ENCODE measurements at regions not wholly inside any gene's neighbourhood (a gene's known extent, or its start where the extent isn't known, plus 50 kb on each side); places are given as distances from the start of the nearest gene placed in this dataset.

DNA sequence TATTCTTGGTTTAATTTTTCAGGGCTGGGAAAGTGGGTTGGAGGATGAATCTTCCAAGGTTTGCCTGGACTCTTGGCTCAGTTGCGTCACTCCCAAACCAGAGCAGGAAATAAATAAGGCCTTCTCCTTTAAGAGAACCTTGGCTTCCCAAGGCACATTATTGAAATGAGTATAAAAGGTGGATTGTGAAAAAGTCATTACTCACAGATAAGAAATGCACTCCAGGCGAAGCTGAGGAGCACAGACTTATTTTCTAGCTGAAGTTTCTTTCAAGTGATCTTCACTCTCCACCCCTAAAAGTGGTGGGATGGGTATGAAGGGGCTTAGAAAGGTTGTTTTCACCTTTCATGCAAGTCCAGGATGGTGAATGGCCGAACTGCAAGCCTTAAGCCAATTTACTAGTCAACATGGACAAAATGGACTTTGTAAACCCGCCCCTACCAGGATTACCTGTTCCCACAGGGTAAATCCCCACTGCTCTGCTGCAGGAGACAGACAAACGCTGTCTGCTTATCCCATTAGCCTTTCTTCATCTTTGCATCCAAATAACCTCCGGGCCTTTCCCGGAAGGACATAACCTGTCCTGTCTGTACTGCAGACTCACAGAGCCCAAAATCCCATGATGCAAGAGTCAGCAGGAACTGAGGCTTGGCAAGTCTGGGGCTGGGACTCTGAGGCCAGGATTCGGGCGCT is 207.6 kb downstream of the BCL11B start:
- Histone ChIP-seq H3K27me3 (ENCODE audit: control insufficient read depth, insufficient read depth, low read length) (no peaks in the 10 kb centered on the region), H3K9me3 (ENCODE audit: control insufficient read depth, insufficient read depth, low read length) (no peaks in the 10 kb centered on the region), H3K4me3 (ENCODE audit: low read length) (no peak overlapping the region), H3K36me3 (ENCODE audit: control insufficient read depth, insufficient read depth, low read length) (no peaks in the 10 kb centered on the region), H3K27ac (ENCODE audit: low read length) (no peak overlapping the region), H3K4me1 (ENCODE audit: control insufficient read depth, insufficient read depth, low read length) (no peaks in the 10 kb centered on the region)
- TF ChIP-seq, protein P1, sequence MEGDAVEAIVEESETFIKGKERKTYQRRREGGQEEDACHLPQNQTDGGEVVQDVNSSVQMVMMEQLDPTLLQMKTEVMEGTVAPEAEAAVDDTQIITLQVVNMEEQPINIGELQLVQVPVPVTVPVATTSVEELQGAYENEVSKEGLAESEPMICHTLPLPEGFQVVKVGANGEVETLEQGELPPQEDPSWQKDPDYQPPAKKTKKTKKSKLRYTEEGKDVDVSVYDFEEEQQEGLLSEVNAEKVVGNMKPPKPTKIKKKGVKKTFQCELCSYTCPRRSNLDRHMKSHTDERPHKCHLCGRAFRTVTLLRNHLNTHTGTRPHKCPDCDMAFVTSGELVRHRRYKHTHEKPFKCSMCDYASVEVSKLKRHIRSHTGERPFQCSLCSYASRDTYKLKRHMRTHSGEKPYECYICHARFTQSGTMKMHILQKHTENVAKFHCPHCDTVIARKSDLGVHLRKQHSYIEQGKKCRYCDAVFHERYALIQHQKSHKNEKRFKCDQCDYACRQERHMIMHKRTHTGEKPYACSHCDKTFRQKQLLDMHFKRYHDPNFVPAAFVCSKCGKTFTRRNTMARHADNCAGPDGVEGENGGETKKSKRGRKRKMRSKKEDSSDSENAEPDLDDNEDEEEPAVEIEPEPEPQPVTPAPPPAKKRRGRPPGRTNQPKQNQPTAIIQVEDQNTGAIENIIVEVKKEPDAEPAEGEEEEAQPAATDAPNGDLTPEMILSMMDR (IDR thresholded peaks at IDR 0.05) = no peak
- 89% methylated on average over 8 of the region's 9 CpGs for WGBS (ENCODE audit: insufficient coverage)
- no peak for ATAC-seq
- no peaks in the 10 kb centered on the region for H3K36me3 Mint-ChIP-seq
- peaks cover 0 to 2% of the 10 kb centered on the region in 2 donors for H3K27me3 Mint-ChIP-seq (ENCODE audit: low read depth in 2 of 2)
- intact Hi-C loops (cut with micrococcal nuclease) = loop anchor here (10.0 kb wide), 1 partner anchor 320 kb away; no protein-coding TSS in a partner anchor
- H3K9me3 Mint-ChIP-seq = no peaks in the 10 kb centered on the region
- H3K27ac Mint-ChIP-seq = no peak overlapping the region
- no peak for DNase-seq
- no peak overlapping the region for H3K4me3 Mint-ChIP-seq
- H3K4me1 Mint-ChIP-seq = no peaks in the 10 kb centered on the region

DNA sequence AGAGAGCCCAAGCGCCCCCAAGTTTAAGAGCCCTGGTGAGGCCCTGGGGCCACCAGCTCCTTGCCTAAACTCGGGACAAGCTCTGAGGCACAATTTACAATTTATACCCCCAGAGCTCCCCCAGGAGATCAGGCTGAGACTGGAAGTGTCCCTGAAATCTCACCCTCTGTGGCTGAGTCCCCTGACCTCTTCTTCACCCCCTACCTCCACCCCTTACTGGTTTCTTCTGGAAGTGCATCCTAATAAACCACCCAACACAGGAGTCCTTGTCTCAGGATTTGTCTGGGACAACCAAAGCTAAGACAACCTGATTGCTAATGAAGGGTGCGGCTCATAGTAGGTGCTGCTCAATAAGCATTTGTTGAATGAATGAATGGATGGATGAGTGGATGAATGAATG is 206.4 kb downstream of the BCL11B start:
- ATAC-seq (no peak), DNase-seq (no peak)
- intact Hi-C loops (cut with micrococcal nuclease) = loop anchor here (10.0 kb wide), 1 partner anchor 319 kb away; no protein-coding TSS in a partner anchor
- H3K4me3 ChIP-seq (ENCODE audit: low read length) = no peak overlapping the region
- H3K27ac ChIP-seq (ENCODE audit: low read length) = no peak overlapping the region
- H3K4me1 ChIP-seq (ENCODE audit: control insufficient read depth, insufficient read depth, low read length) = no peaks in the 10 kb centered on the region
- no peaks in the 10 kb centered on the region for H3K36me3 ChIP-seq (ENCODE audit: control insufficient read depth, insufficient read depth, low read length)
- H3K9me3 ChIP-seq (ENCODE audit: control insufficient read depth, insufficient read depth, low read length) = no peaks in the 10 kb centered on the region
- no peak overlapping the region for H3K4me3 Mint-ChIP-seq
- H3K27me3 ChIP-seq (ENCODE audit: control insufficient read depth, insufficient read depth, low read length) = no peaks in the 10 kb centered on the region
- no peaks in the 10 kb centered on the region for H3K9me3 Mint-ChIP-seq
- H3K27me3 Mint-ChIP-seq (ENCODE audit: low read depth in 2 of 2) = peaks cover 0 to under 1% of the 10 kb centered on the region in 2 donors
- H3K4me1 Mint-ChIP-seq = no peaks in the 10 kb centered on the region
- WGBS (ENCODE audit: insufficient coverage) = 70% methylated on average over 3 of the region's 3 CpGs
- H3K27ac Mint-ChIP-seq = no peak overlapping the region
- no peaks in the 10 kb centered on the region for H3K36me3 Mint-ChIP-seq
- TF ChIP-seq, protein P1 (IDR thresholded peaks at IDR 0.05) = no peak

DNA sequence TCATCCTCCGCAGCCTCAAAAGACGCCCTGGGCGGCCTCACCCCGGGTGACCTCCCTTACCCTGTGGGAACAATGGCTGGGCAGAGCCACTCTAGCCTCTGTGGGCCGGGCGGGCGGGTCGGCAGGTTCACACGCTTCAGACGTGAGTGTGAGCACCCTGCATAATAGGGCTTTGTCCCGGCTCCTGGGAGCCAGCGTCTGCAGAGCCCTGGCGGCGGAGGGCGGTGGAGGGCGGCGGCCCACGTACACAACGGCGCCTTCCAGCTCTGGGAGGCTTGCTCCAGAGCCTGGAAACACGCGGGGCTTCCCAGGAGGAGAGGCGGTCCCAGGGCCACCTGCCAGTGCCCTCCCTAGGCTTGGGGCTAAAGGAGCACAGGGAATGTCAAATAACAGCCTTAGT is 205.6 kb downstream of the BCL11B start:
- Mint-ChIP-seq H3K4me1 (no peaks in the 10 kb centered on the region), H3K4me3 (no peak overlapping the region), H3K36me3 (no peaks in the 10 kb centered on the region), H3K9me3 (no peaks in the 10 kb centered on the region), H3K27ac (no peak overlapping the region), H3K27me3 (ENCODE audit: low read depth in 2 of 2) (no peaks in the 10 kb centered on the region)
- no peaks in the 10 kb centered on the region for H3K4me1 ChIP-seq (ENCODE audit: control insufficient read depth, insufficient read depth, low read length)
- H3K4me3 ChIP-seq (ENCODE audit: low read length) = no peak overlapping the region
- no peaks in the 10 kb centered on the region for H3K36me3 ChIP-seq (ENCODE audit: control insufficient read depth, insufficient read depth, low read length)
- H3K27me3 ChIP-seq (ENCODE audit: control insufficient read depth, insufficient read depth, low read length) = no peaks in the 10 kb centered on the region
- intact Hi-C loops (cut with micrococcal nuclease) = loop anchor here (10.0 kb wide), 1 partner anchor 318 kb away; no protein-coding TSS in a partner anchor
- H3K27ac ChIP-seq (ENCODE audit: low read length) = no peak overlapping the region
- WGBS (ENCODE audit: insufficient coverage) = 94% methylated on average over 23 of the region's 23 CpGs
- DNase-seq (no peak), ATAC-seq (no peak)
- TF ChIP-seq, protein P1 (IDR thresholded peaks at IDR 0.05) = no peak
- H3K9me3 ChIP-seq (ENCODE audit: control insufficient read depth, insufficient read depth, low read length) = no peaks in the 10 kb centered on the region
